ENCODE measurements at regions not wholly inside any gene's neighbourhood (a gene's known extent, or its start where the extent isn't known, plus 50 kb on each side); places are given as distances from the start of the nearest gene placed in this dataset.
"Not testable (repeated sequence)": the region's sequence is repeated elsewhere in the genome, so short reads cannot be mapped to it uniquely, and the experiment has no call there.

- TF ChIP-seq EP300, POLR2AphosphoS5, CTCF (IDR thresholded peaks at IDR 0.05): not testable (repeated sequence)
Measured at GRCh38 chr4:1544435-1544834, 138.2 kb upstream of the NKX1-1 start.
